ENCODE measurements at regions not wholly inside any gene's neighbourhood (a gene's known extent, or its start where the extent isn't known, plus 50 kb on each side); places are given as distances from the start of the nearest gene placed in this dataset.

DNA sequence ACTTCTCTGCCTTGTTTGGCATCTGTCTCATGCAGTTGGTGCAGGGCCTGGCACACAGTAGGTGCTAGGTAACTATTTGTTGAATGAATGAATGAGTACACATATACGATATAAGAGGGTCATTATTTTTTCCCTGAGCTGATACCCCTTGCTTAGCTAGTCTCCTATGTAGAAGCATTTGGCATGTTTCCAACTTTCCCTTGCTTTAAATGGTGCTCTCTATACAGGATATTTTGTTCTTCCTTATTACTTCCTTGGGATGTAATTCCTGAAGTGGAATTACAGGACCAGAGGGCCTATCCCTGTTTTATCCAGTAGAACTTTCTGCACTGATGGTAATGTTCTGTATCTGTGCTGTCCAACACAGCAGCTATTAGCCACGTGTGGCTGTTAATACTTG is 250.1 kb upstream of the PWP1 start:
- TF ChIP-seq SIN3A (IDR thresholded peaks at IDR 0.05; ENCODE audit: borderline replicate concordance, insufficient read depth, low read length): no peak
- TF ChIP-seq, protein P1, sequence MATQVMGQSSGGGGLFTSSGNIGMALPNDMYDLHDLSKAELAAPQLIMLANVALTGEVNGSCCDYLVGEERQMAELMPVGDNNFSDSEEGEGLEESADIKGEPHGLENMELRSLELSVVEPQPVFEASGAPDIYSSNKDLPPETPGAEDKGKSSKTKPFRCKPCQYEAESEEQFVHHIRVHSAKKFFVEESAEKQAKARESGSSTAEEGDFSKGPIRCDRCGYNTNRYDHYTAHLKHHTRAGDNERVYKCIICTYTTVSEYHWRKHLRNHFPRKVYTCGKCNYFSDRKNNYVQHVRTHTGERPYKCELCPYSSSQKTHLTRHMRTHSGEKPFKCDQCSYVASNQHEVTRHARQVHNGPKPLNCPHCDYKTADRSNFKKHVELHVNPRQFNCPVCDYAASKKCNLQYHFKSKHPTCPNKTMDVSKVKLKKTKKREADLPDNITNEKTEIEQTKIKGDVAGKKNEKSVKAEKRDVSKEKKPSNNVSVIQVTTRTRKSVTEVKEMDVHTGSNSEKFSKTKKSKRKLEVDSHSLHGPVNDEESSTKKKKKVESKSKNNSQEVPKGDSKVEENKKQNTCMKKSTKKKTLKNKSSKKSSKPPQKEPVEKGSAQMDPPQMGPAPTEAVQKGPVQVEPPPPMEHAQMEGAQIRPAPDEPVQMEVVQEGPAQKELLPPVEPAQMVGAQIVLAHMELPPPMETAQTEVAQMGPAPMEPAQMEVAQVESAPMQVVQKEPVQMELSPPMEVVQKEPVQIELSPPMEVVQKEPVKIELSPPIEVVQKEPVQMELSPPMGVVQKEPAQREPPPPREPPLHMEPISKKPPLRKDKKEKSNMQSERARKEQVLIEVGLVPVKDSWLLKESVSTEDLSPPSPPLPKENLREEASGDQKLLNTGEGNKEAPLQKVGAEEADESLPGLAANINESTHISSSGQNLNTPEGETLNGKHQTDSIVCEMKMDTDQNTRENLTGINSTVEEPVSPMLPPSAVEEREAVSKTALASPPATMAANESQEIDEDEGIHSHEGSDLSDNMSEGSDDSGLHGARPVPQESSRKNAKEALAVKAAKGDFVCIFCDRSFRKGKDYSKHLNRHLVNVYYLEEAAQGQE (IDR thresholded peaks at IDR 0.05; ENCODE audit: insufficient read depth in 1 of 2, low read depth in 2 of 2, low read length in 2 of 2): no peak
- TF ChIP-seq TAF1 (IDR thresholded peaks at IDR 0.05; ENCODE audit: borderline replicate concordance, insufficient read depth, low read length): no peak
- no peak for TF ChIP-seq FOXP2 (optimal IDR thresholded peaks at IDR 0.05; ENCODE audit: borderline replicate concordance, extremely low read depth, extremely low read length, insufficient read depth)
- no peak for TF ChIP-seq POLR2AphosphoS5 (IDR thresholded peaks at IDR 0.05; ENCODE audit: low read depth, low read length)

DNA sequence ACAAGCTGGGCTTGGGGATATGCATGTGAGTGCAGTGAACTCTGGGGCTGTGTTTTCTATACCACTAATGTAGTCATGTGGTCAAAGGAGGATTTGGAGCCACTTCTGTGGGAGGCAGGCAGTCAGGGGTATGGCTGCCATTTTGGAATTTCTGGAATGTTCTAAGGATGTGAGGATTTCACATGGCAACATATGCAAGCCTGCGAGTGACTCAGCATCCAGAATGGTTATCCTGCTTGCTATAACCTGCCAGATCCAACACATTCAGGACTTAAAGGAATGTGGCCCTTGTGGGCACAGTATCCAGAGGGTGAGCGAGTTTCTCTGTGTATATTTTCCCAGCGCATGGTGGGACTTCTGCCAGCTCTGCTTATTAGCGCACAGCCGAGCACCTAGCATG is 249.2 kb upstream of the PWP1 start:
- no peak for TF ChIP-seq FOXP2 (optimal IDR thresholded peaks at IDR 0.05; ENCODE audit: borderline replicate concordance, extremely low read depth, extremely low read length, insufficient read depth)
- TF ChIP-seq, protein P1 (IDR thresholded peaks at IDR 0.05; ENCODE audit: insufficient read depth in 1 of 2, low read depth in 2 of 2, low read length in 2 of 2): no peak
- no peak for TF ChIP-seq TAF1 (IDR thresholded peaks at IDR 0.05; ENCODE audit: borderline replicate concordance, insufficient read depth, low read length)
- TF ChIP-seq POLR2AphosphoS5 (IDR thresholded peaks at IDR 0.05; ENCODE audit: low read depth, low read length): no peak
- no peak for TF ChIP-seq SIN3A (IDR thresholded peaks at IDR 0.05; ENCODE audit: borderline replicate concordance, insufficient read depth, low read length)

DNA sequence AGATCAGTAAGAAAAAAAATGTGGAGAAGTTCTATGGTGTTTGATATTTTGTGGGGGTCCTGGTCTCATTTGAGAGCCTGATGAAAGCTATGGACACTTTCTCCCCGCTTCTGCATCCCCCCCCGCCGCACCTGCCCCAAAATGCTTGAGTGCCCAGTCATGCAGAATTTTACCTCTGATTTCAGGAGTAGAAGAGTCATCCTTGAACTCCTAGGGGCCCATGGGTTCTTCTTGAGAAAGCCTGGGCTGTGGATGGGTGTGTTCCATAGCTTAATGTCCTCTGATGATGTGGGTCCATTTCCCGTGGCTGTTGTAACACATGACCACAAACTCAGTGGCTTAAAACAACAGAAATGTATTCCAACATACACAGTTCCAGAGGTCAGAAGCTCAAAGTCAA is 248.8 kb upstream of the PWP1 start:
- TF ChIP-seq POLR2AphosphoS5 (IDR thresholded peaks at IDR 0.05; ENCODE audit: low read depth, low read length) (no peak), TAF1 (IDR thresholded peaks at IDR 0.05; ENCODE audit: borderline replicate concordance, insufficient read depth, low read length) (no peak), SIN3A (IDR thresholded peaks at IDR 0.05; ENCODE audit: borderline replicate concordance, insufficient read depth, low read length) (no peak), FOXP2 (optimal IDR thresholded peaks at IDR 0.05; ENCODE audit: borderline replicate concordance, extremely low read depth, extremely low read length, insufficient read depth) (no peak)
- TF ChIP-seq, protein P1 (IDR thresholded peaks at IDR 0.05; ENCODE audit: insufficient read depth in 1 of 2, low read depth in 2 of 2, low read length in 2 of 2): no peak

DNA sequence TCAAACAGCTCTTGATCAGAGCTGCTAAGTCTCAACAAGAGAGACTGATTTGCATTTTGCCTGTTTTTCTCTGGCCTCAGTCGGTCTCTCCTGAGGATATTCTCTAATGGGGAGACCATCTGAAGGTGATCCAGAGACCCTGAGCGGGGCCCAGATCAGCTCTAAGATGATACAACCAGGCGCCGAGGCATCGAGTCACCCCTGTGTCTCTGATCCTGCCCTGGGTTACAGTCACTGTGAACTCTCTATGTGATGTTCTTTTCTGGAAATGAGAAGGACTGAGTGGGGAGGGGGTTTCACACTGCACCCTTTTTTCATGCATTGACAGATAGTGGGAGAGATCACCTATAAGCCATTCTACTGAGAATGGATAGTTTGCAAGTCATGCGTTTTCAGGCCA is 247.6 kb upstream of the PWP1 start:
- no peak for TF ChIP-seq FOXP2 (optimal IDR thresholded peaks at IDR 0.05; ENCODE audit: borderline replicate concordance, extremely low read depth, extremely low read length, insufficient read depth)
- TF ChIP-seq POLR2AphosphoS5 (IDR thresholded peaks at IDR 0.05; ENCODE audit: low read depth, low read length): no peak
- TF ChIP-seq, protein P1 (IDR thresholded peaks at IDR 0.05; ENCODE audit: insufficient read depth in 1 of 2, low read depth in 2 of 2, low read length in 2 of 2): no peak
- TF ChIP-seq TAF1 (IDR thresholded peaks at IDR 0.05; ENCODE audit: borderline replicate concordance, insufficient read depth, low read length): no peak
